NOMO-1 treated with dmso at 0.1 percent for 144 hours (cell line): ENCODE measurements at regions not wholly inside any gene's neighbourhood (a gene's known extent, or its start where the extent isn't known, plus 50 kb on each side); places are given as distances from the start of the nearest gene placed in this dataset.

ENCODE experiments used
- DNase-seq: peaks from one replicate; lab custom pipeline; 2025; ENCODE audit not compliant: unreplicated experiment; lab: John Stamatoyannopoulos, UW

DNA sequence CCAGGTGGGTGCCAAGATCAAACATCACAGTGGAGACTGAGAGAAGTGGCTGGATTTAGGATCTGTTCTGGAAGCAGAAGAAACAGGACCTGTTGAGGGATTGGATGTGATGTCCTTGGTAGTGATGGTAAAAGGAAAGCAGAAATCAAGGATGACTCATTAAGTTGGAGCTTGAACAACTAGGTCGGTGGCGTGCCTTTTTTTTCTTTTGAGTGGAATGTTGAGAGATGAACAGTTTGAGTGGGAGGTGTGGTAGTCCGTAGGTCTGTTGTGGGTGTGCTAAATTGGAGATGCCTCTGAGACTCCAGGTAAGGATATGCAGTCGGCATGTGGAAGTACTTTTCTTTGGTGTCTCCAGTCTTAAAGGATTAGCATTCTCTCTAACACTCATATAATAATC lies 92.1 kb upstream of the IL12B start:
- DNase-seq, result no peak

DNA sequence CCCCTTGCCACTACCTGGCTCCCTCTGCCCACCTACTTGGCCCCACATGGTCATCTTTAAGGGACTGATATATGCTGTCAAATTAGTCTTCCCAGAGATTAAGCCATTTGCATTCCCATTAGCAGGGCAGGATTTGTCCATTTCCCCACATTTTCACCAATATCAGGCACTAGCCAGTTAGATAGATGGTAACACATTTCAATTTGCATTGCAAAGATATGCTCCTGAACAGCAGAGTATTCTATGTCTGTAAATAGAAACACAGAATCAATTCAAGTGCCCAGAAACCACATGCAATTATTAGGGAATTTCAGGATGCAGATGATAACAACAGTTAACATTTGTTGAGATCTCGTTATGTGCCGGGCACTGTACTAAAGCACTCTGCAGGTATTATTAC lies 92.6 kb upstream of the IL12B start:
- no peak for DNase-seq

DNA sequence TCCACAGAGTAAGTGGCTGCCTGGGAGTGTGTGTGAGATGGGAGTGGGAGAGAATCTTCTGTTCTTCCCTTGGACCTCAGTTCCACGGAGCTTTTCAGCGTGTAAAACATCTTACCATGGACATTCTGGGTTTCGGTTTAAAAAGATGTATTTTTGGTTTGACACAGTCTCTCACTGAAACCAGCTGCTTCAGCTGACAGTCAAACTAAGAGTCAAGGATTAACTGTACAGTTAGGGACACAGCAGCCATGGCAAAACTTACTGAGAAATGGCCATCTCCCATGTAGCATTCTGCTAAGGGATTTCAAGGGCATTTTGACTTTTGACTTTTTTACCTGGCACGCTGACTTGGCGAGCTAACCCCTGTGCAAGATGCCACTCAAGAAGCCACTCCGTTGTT lies 93.8 kb upstream of the IL12B start:
- DNase-seq, result no peak

DNA sequence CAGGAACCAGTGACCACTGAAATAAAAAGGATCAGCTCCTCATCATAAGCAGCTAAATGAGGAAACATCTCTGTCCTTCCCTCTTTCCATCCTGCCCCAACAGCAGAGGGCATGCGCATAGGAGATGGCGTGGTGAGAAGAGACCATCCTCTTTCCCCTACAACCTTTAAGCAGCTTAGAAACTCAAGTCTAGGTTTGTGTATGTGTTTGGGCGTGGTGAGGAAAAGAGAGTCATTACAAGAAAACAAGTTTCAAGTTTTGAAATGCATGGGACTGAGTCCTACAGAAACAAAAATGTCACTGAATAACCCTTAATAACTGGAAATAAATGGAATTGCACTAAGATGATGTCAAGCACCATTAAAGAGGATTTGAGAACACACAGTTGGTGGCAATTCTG lies 96.4 kb upstream of the IL12B start:
- no peak for DNase-seq

DNA sequence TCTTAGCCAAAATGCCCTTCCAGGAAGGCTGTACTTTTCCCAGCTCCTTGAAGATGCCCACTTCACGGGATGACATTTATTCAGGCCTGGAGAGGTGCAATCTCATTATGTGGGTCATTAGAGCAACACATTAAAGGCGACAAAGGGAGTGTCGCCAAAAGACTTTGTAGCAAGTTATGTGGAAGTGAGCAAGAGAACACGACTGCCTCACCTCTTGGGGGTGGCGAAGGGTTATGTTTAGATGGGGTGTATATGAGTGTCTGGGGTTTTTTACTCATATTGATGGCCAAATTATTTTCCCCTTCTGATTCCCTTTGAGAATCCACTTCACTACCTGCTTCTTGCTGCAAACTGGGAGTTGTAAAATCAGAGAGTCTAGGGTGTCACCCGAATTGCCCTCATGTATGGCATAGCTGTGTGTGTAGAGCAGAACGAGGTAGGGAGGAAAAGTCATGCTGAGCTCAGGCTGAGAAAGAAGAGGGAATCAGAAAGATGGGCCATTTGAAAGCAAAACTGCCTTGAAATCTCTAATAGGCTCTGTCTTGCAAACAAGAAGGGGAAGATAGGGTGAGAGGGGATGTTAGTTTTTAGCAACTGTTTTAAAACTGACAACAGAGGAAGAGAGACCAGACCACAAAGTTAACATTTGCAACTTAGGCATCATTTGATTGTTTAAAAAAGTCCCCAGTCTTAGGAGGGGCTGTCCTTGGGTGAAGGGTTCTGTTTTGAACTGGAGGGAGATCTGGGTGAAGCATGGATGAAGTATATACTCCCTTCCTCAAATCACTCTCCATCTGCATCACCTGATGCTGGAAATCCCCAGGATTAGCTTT lies 97.1 kb upstream of the IL12B start:
- no peak for DNase-seq

DNA sequence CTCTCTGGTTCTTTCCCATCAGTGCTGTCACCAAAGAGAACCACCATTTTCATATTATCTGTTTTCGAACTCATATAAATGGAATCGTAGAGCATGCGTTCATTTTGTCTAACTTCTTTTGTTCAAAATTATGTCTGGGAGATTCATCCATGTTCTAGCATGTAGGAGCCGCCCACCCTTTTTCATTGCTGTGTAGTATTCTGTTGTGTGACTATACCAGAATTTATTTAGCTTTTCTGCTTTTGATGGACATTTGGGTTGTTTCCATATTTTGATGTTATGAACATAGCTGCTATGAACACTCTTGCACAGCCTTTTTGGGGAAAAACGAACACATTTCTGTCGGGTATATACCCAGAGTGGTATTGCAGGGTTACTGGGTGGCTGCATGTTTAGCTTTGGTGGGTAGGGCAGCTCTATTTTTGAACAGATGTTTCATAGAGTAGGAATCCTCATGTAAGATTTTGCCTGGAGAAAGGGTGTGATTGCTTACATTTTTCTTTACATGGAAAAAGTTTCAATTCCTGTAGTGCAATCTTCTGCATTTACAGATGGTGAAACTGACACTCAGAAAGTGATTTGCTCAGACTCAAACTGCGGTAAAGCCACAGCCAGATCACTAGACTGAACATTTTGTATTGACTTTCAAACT lies 100.2 kb upstream of the IL12B start:
- DNase-seq, result no peak

DNA sequence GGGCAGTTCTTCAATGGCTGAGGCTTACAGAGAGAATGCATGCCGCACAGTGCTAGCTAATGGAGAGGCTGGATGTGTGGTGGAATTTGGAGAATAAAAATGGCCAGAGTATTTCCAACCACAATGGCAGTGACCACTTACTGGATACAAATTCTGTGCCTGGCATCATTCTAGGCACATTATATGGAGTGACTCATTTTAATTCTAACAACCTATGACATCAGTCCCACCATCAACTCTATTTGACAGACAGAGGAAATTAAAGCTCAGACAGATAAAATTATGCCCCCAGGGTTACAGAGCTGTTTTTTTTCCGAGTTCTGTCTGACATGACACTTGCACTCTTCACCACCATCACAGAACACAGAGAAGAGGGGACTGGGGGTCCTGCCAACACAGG lies 105.6 kb upstream of the IL12B start:
- DNase-seq, result no peak

DNA sequence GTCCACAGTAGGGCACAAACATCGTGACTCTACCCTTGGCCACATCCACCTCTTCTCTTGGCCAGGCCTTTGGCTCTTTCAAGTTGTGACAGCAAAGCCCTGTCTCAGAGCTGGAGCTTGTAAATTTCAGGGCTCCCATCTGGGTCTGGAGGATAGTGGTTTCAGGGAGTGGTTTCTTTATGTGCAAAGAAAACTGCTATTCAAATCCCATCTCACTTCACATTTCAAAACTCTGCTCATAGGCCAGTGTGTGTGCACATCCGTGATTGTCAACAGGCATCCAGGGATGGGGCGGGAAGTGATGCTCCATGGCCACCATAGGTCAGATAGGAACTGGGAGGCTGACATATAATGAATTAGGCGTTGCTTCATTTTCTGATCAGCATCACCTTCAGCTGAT lies 107.8 kb upstream of the IL12B start:
- DNase-seq, result no peak

DNA sequence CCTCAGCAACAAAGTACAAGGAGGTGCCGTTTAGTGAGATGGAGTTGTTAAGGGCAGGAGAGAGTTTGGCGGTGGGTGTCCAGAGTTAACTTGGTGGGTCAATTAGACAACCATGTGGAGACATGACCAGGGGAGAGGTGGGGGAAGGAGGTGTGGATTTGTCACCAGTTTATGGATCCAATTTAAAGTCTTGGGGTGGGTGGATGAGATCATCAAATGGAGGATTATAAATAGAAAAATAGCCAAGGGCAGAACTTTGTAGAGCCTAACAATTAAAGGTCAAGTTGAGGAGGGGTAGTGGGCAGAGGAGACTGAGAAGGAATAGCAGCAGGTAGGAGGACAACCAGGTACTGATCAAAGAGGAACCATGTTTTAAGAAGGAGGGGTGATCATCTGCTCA lies 108.7 kb upstream of the IL12B start:
- no peak for DNase-seq

DNA sequence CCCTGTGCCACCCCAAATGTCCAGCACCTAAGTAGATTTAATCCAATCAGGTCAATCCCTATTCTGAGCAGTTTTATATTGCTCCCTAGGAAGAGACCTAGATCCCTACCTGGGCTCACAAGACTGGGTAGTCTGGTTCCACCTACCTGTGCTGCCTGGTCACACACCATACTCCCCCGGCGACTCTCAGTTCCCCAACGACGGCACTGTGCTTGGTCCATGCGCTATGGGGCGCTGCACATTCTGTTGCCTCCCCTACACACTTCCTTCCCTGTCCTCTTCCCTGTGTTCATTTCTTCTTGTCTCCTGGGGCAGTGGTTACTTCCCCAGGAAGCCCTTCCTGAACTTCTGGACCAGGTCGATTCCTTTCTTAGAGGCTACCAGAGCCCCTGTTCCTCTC lies 109.9 kb upstream of the IL12B start:
- DNase-seq, result no peak

DNA sequence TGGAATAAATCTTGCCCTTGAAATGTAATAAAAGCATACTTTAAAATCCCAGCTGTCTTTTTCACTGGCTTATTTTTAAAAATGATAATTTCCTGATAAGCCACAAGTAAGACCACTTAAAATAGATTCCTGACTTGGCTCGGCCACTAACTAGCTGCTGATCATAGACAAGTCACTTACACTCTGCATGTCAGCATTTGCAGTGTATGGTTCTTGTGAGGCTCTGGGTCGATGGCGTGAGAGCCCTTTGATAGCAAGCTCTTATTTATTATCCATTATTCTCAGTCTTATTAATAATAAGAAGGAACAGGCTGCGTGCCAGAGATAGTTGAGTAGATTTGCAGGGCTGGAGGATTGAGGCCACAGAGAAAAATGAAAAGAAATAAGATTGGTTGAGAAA lies 110.7 kb upstream of the IL12B start:
- no peak for DNase-seq

DNA sequence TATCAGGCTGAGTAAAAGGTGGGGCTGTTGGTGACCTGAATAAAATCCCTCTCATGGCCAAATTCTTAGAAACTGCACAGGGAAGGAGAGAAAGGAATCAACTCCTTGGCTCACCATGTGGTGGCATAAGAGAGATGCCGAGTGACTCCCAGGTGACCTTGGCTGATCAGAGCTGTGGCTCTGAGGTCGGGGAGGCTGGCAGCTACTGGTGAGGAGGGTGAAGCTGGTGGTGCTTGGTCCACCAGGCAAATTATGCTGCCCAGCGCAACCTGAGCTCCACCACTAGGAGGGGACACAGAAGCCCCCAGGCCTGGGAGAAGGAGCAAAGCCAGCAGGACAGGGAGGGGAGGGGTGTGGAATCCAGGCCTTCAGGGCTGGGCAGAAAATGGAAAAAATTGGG lies 111.2 kb upstream of the IL12B start:
- no peak for DNase-seq

DNA sequence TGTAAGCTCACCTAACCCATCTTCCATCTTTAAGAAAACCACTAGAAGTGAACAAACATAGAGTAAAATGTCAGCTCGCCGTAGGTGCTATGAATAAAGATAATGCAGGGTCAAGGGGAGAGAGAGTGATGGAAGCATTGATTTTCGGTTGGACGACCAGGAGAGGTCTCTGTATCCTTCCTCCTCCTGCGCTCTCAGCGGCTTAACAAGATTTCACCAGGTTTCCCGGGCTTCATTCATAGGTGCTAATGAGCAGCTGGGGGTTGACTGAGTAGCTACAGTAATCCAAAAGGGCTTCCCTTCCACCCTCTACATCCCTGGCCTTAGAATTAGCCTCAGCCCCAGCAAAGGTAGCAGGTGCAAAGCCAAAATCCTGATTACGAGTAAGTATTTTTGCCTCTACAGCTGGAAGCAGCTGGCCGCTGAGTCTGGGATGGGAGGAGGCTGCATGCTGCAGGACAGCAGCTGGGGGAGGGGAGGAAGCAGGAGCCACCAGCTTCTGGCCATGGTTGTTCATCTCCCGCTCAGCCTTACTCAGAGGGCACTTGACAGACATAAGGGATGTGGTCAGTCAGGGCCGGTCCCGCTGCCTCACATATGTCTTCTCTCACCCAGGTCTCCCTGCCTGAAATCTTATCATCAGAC lies 112.0 kb upstream of the IL12B start:
- no peak for DNase-seq

DNA sequence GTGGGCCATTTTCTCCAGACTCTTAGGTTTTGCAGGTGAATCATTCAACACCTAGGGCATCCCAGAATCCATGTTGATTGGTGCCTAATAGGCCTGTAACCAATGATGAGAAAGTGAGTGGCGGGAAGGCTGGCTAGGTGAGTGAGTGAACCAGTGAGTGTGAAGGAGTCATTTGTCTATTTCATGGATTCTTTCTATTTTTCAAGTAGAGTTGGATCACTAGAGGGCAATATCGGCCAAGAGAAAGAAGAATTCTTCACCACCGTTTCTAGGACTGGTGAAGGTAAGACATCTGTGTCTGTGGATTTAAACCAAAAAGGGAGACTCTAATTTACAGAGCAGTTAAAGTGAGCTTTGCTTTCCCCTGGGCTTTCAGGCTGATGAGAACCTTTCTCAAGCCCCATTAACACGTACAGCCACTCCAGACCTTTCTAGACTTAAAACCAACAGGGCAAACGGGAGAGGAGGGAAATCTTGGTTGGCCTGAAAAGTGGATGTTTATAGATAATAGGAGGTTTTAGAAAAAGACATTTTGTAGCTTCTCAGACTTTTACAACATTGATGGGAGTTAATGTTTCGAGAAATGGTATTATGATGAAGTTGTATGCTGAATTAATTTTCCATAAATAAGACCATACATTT lies 114.3 kb upstream of the IL12B start:
- peak; percentile 43 for DNase-seq

DNA sequence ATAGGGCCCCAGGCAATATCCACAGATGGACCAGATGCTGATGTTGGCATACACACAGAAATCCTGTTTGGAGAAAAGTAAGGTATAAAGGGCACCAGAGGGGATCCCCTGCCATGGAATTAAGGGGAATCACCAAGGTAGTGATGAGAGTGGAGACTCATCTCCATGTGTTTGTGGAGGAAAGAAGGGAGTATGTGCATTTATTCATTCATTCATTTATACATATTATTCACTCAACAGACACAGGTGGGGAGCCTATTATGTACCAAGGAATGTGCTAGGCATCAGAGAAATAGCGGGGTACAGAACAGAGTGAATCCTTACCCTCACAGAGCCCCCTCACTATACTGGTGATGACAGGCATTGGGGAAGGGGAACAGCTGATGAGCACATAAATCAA lies 116.8 kb upstream of the IL12B start:
- no peak for DNase-seq

DNA sequence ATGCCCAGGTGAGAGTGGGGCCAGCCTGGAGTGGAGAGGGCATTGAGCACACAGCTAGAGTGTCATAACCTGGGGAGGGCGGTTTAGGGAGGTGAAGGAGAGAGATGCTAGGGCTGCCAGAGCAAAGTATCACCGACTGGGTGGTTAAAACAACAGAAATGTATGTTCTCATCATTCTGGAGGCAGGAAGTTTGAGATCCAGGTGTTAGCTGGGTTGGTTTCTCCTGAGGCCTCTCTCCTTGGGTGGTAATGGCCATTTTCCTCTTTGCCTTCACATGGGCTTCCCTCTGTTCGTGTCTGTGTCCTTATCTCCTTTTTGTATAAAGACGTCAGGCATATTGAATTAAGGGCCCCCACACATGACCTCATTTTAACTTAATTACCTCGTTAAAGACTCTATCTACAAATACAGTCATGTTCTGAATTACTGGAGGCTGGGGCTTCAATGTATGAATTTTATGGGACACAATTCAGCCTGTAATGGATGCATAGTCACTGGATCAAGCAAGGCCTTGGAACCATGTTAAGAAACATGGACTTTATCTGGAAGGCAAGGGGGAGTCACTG lies 118.6 kb upstream of the IL12B start:
- DNase-seq, result no peak

DNA sequence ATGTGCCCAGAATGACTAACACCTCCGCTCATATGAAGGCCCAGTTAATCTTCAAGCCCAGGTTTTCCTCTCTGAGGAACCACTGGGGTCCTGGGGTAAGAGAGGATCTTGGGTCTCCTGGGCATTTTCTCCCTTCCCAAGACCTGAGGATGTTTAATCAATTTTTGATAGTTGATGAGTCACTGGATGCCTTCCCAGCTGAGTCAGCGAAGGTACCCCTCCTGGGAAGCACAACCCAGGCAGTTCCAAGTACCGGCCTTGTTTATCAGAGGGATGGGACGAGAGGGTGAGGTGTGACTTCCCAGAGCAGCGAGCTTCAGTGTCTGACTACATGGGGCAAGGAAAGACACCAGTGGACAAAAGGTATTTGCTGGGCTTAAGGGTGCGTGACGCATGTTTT lies 119.6 kb upstream of the IL12B start:
- no peak for DNase-seq

DNA sequence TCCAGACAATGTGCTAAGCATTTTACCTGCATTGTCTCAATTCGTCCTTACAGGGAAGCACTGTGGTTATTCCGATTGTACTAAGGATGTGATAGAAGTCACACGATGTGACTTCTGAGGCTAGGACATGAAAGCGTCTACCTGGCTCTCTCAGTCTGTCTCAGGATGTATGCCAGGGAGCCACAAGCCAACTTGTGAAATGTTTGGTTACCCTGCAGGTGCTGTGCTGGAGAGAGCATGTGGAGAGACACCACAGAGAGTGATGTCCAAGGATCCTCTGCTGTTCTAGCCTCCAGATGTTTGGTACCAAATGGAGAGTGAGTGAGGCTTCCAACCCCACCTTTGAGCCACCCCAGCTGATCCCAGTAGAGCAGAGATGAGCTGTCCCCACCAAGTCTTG lies 120.1 kb upstream of the IL12B start:
- no peak for DNase-seq

DNA sequence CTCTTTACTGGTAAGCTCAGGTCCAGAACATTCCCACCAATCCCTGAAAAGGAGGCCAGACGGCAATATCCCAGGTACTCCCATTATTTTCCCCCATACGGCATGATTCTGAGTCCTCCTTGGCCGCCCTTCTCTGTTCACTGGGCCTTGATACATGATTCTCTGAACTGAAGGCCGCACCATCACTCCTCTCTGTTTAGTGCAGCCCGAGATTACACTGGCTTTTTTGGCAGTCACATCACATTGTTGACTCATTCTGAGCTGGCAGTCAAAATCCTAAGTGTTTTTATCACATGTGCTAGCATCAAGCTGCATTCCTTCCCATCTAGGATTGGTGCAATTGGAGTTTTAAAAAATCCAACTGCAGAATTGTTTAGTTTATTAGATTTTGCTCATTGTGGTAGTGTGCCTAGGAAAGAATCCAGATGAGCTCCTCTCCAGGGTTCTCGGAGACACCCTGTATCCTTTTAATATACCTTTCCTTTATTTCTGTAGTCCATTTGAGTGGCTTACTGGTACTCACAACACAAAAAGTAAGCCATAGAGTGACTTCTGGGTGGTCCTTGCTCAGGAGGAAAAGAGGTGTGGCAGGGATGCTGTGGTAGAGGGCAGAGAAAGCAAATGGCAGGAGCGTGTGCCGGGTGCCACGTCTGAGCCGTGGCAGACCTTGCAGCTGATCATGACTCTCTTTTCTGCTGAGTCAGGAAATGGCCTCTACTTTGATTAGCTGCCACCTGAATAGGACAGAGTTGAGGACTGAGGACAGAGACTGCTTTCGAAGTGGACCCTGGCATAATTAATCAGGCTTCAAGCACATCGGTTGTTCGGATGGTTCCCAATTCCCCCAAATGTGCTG lies 121.1 kb upstream of the IL12B start:
- no peak for DNase-seq

DNA sequence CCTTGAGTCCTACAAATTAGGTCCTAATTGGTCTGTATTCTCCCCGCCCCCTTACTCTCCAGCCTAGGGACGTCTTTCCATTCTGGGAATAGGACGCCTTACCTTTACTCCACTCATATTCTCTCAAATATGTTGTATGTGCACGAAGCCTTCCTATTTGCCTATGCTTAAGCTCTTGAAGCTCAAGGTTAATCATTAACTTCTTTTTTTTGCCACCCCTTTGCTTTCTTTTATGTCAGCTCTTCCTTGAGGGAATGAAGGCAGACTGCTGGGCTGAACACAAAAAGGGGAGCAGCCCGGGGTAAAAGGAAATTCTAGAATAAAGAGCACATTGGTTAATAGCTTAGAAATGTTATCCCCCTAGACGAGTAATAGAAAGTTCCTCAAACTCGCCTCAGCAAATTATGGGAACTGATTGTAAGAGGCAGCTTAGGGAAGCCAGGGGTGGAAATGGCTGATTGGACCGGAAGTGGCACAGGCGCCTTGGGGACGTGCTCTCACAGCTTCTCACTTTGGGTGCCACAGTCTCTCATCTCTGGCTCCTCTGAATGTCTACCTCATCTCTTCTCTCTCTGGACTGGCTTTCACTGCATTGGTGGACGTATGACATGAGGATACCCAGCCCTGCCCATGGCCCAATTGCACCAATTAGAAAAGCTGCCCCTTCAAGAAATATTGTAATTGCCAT lies 122.3 kb upstream of the IL12B start:
- no peak for DNase-seq
